GM23338 (cell line): ENCODE measurements at regions not wholly inside any gene's neighbourhood (a gene's known extent, or its start where the extent isn't known, plus 50 kb on each side); places are given as distances from the start of the nearest gene placed in this dataset.

Experiments used
- ATAC-seq: fragments of 200-7000 bp; cut with Tn5 transposase; 3 replicates; pipeline ENCODE4 v1.9.1; 2020
- DNase-seq: peaks from one replicate; pipeline ENCODE4 v3.0.0-alpha.2; 2015; ENCODE audit warnings: low spot score
- H2AFZ ChIP-seq: fragments of 200-600 bp; sonication (generic); 2 replicates; pipeline ENCODE4 v1.8.0; 2016; ENCODE audit warnings: antibody characterized with exemption, mild to moderate bottlenecking, moderate library complexity
- H3F3A ChIP-seq: fragments of 200-600 bp; sonication (generic); replicated peaks from 2 replicates; pipeline ENCODE4 v1.8.0; 2017; ENCODE audit warnings: antibody characterized with exemption, mixed run types, low read depth
- H3K27ac ChIP-seq: fragments of 200-600 bp; sonication (generic); 2 replicates; pipeline ENCODE4 v1.6.1; 2016; ENCODE audit warnings: low read depth
- H3K27me3 ChIP-seq: fragments of 200-600 bp; sonication (generic); 2 replicates; pipeline ENCODE4 v1.8.0; 2016; ENCODE audit warnings: mild to moderate bottlenecking, mixed run types, moderate library complexity; ENCODE audit not compliant: insufficient read depth
- H3K36me3 ChIP-seq: fragments of 200-600 bp; sonication (generic); 2 replicates; pipeline ENCODE4 v1.8.0; 2016; ENCODE audit warnings: mild to moderate bottlenecking; ENCODE audit not compliant: insufficient read depth
- H3K4me1 ChIP-seq: fragments of 200-600 bp; sonication (generic); 2 replicates; pipeline ENCODE4 v1.8.0; 2016; ENCODE audit warnings: mild to moderate bottlenecking, moderate library complexity; ENCODE audit not compliant: insufficient read depth
- H3K4me2 ChIP-seq: fragments of 200-600 bp; sonication (generic); 2 replicates; pipeline ENCODE4 v1.7.1; 2017; ENCODE audit warnings: mixed run types
- H3K4me3 ChIP-seq: fragments of 200-600 bp; sonication (generic); 2 replicates; pipeline ENCODE4 v1.6.1; 2016; ENCODE audit warnings: mixed run types
- H3K79me2 ChIP-seq: fragments of 200-600 bp; sonication (generic); replicated peaks from 2 replicates; pipeline ENCODE4 v1.8.0; 2017; ENCODE audit warnings: mild to moderate bottlenecking; ENCODE audit not compliant: insufficient read depth
- H3K9me2 ChIP-seq: fragments of 200-600 bp; sonication (generic); 2 replicates; pipeline ENCODE4 v1.8.0; 2017; ENCODE audit not compliant: insufficient read depth
- H4K20me1 ChIP-seq: fragments of 200-600 bp; sonication (generic); replicated peaks from 2 replicates; pipeline ENCODE4 v1.8.0; 2017; ENCODE audit warnings: mild to moderate bottlenecking; ENCODE audit not compliant: insufficient read depth
- H3K27ac Mint-ChIP-seq: 2 replicates; pipeline ENCODE4 v1.8.0; 2020; ENCODE audit warnings: inconsistent platforms, mild to moderate bottlenecking, moderate library complexity, mixed read lengths
- H3K27me3 Mint-ChIP-seq: 3 replicates; pipeline ENCODE4 v1.8.0; 2022; ENCODE audit warnings: low read depth, mild to moderate bottlenecking, moderate library complexity, mixed read lengths, inconsistent platforms; ENCODE audit not compliant: insufficient read depth, poor library complexity
- H3K36me3 Mint-ChIP-seq: 3 replicates; pipeline ENCODE4 v1.8.0; 2021; ENCODE audit warnings: low read depth, mild to moderate bottlenecking, inconsistent platforms, moderate library complexity, mixed read lengths
- H3K4me1 Mint-ChIP-seq: 3 replicates; pipeline ENCODE4 v1.8.0; 2020; ENCODE audit warnings: mild to moderate bottlenecking, inconsistent platforms, mixed read lengths
- H3K4me3 Mint-ChIP-seq: 3 replicates; pipeline ENCODE4 v1.8.0; 2021; ENCODE audit warnings: moderate library complexity, mild to moderate bottlenecking, inconsistent platforms, mixed read lengths
- H3K9me3 Mint-ChIP-seq: 3 replicates; pipeline ENCODE4 v1.8.0; 2020; ENCODE audit warnings: moderate library complexity, mild to moderate bottlenecking, inconsistent platforms, mixed read lengths
- CREB1 ChIP-seq: fragments of 250-450 bp; sonication (Bioruptor Pico); IDR thresholded peaks from 2 replicates; pipeline ENCODE4 v1.5.0; 2020; ENCODE audit warnings: low read depth, mild to moderate bottlenecking, moderate library complexity
- EZH2phosphoT487 ChIP-seq: fragments of 200-600 bp; sonication (generic); IDR thresholded peaks from one replicate; pipeline ENCODE4 v1.8.1; 2018; ENCODE audit warnings: antibody characterized with exemption; ENCODE audit not compliant: unreplicated experiment
- NANOG ChIP-seq: IDR thresholded peaks from 2 replicates; pipeline ENCODE4 v1.6.1; 2016; ENCODE audit warnings: antibody characterized with exemption, borderline replicate concordance
- POLR2AphosphoS5 ChIP-seq: IDR thresholded peaks from 2 replicates; pipeline ENCODE4 v1.6.1; 2016; ENCODE audit warnings: antibody characterized with exemption, low read depth
- STAT1 ChIP-seq: IDR thresholded peaks from one replicate; pipeline ENCODE4 v1.6.1; 2016; ENCODE audit warnings: antibody characterized with exemption; ENCODE audit not compliant: unreplicated experiment
- ZNF331 ChIP-seq: fragments of 250-450 bp; sonication (Bioruptor Pico); IDR thresholded peaks from 2 replicates; pipeline ENCODE4 v1.5.0; 2020; ENCODE audit warnings: low read depth, mild to moderate bottlenecking, moderate library complexity
- TF ChIP-seq, protein P1 (sequence below): IDR thresholded peaks from one replicate; pipeline ENCODE4 v1.6.1; 2018; ENCODE audit warnings: antibody characterized with exemption; ENCODE audit not compliant: unreplicated experiment
- TF ChIP-seq, protein P2 (sequence below), 2 experiments: fragments of 200-600 bp in 1 of 2; sonication (generic) in 1 of 2; conservative IDR thresholded peaks; 2 replicates each; pipeline versions ENCODE4 v1.5.1 to v1.6.1; 2016 to 2017; ENCODE audit warnings: antibody characterized with exemption in 2 of 2, low read depth in 2 of 2, mild to moderate bottlenecking in 2 of 2, moderate library complexity in 1 of 2
- TF ChIP-seq, protein P3 (sequence below): fragments of 250-450 bp; sonication (Bioruptor Pico); IDR thresholded peaks from 2 replicates; pipeline ENCODE4 v1.5.0; 2020; ENCODE audit warnings: mild to moderate bottlenecking, moderate library complexity
- TF ChIP-seq, protein P4 (sequence below): IDR thresholded peaks from 2 replicates; pipeline ENCODE4 v1.6.1; 2016; ENCODE audit warnings: antibody characterized with exemption

DNA sequence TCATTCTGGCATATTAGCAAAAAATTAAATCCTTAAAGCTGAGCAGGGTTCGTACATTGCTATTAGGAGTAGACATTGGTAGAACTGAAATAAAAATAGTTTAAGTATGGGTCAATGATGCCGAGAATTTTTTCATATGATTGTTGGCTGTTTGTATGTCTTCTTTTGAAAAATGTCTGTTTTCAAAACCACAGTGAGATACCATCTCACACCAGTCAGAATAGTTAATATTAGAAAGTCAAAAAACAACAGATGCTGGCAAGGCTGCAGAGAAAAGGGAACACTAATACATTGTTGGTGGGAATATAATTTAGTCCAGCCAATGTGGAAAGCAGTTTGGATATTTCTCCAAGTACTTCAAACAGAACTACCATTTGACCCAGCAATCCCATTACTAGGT, 410.8 kb upstream of the TRIB2 start:
- H3K4me1 Mint-ChIP-seq, result peaks cover 12% of the 10 kb centered on the region; the same call in 2 of the 3 replicates
- TF ChIP-seq NANOG (no peak), STAT1 (no peak), POLR2AphosphoS5 (no peak), EZH2phosphoT487 (no peak), CREB1 (no peak), ZNF331 (no peak)
- TF ChIP-seq, protein P1, sequence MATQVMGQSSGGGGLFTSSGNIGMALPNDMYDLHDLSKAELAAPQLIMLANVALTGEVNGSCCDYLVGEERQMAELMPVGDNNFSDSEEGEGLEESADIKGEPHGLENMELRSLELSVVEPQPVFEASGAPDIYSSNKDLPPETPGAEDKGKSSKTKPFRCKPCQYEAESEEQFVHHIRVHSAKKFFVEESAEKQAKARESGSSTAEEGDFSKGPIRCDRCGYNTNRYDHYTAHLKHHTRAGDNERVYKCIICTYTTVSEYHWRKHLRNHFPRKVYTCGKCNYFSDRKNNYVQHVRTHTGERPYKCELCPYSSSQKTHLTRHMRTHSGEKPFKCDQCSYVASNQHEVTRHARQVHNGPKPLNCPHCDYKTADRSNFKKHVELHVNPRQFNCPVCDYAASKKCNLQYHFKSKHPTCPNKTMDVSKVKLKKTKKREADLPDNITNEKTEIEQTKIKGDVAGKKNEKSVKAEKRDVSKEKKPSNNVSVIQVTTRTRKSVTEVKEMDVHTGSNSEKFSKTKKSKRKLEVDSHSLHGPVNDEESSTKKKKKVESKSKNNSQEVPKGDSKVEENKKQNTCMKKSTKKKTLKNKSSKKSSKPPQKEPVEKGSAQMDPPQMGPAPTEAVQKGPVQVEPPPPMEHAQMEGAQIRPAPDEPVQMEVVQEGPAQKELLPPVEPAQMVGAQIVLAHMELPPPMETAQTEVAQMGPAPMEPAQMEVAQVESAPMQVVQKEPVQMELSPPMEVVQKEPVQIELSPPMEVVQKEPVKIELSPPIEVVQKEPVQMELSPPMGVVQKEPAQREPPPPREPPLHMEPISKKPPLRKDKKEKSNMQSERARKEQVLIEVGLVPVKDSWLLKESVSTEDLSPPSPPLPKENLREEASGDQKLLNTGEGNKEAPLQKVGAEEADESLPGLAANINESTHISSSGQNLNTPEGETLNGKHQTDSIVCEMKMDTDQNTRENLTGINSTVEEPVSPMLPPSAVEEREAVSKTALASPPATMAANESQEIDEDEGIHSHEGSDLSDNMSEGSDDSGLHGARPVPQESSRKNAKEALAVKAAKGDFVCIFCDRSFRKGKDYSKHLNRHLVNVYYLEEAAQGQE, result no peak
- TF ChIP-seq, protein P2, sequence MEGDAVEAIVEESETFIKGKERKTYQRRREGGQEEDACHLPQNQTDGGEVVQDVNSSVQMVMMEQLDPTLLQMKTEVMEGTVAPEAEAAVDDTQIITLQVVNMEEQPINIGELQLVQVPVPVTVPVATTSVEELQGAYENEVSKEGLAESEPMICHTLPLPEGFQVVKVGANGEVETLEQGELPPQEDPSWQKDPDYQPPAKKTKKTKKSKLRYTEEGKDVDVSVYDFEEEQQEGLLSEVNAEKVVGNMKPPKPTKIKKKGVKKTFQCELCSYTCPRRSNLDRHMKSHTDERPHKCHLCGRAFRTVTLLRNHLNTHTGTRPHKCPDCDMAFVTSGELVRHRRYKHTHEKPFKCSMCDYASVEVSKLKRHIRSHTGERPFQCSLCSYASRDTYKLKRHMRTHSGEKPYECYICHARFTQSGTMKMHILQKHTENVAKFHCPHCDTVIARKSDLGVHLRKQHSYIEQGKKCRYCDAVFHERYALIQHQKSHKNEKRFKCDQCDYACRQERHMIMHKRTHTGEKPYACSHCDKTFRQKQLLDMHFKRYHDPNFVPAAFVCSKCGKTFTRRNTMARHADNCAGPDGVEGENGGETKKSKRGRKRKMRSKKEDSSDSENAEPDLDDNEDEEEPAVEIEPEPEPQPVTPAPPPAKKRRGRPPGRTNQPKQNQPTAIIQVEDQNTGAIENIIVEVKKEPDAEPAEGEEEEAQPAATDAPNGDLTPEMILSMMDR (conservative IDR thresholded peaks at IDR 0.05; ENCODE audit: low read depth in 2 of 2), result no peak
- TF ChIP-seq, protein P3, sequence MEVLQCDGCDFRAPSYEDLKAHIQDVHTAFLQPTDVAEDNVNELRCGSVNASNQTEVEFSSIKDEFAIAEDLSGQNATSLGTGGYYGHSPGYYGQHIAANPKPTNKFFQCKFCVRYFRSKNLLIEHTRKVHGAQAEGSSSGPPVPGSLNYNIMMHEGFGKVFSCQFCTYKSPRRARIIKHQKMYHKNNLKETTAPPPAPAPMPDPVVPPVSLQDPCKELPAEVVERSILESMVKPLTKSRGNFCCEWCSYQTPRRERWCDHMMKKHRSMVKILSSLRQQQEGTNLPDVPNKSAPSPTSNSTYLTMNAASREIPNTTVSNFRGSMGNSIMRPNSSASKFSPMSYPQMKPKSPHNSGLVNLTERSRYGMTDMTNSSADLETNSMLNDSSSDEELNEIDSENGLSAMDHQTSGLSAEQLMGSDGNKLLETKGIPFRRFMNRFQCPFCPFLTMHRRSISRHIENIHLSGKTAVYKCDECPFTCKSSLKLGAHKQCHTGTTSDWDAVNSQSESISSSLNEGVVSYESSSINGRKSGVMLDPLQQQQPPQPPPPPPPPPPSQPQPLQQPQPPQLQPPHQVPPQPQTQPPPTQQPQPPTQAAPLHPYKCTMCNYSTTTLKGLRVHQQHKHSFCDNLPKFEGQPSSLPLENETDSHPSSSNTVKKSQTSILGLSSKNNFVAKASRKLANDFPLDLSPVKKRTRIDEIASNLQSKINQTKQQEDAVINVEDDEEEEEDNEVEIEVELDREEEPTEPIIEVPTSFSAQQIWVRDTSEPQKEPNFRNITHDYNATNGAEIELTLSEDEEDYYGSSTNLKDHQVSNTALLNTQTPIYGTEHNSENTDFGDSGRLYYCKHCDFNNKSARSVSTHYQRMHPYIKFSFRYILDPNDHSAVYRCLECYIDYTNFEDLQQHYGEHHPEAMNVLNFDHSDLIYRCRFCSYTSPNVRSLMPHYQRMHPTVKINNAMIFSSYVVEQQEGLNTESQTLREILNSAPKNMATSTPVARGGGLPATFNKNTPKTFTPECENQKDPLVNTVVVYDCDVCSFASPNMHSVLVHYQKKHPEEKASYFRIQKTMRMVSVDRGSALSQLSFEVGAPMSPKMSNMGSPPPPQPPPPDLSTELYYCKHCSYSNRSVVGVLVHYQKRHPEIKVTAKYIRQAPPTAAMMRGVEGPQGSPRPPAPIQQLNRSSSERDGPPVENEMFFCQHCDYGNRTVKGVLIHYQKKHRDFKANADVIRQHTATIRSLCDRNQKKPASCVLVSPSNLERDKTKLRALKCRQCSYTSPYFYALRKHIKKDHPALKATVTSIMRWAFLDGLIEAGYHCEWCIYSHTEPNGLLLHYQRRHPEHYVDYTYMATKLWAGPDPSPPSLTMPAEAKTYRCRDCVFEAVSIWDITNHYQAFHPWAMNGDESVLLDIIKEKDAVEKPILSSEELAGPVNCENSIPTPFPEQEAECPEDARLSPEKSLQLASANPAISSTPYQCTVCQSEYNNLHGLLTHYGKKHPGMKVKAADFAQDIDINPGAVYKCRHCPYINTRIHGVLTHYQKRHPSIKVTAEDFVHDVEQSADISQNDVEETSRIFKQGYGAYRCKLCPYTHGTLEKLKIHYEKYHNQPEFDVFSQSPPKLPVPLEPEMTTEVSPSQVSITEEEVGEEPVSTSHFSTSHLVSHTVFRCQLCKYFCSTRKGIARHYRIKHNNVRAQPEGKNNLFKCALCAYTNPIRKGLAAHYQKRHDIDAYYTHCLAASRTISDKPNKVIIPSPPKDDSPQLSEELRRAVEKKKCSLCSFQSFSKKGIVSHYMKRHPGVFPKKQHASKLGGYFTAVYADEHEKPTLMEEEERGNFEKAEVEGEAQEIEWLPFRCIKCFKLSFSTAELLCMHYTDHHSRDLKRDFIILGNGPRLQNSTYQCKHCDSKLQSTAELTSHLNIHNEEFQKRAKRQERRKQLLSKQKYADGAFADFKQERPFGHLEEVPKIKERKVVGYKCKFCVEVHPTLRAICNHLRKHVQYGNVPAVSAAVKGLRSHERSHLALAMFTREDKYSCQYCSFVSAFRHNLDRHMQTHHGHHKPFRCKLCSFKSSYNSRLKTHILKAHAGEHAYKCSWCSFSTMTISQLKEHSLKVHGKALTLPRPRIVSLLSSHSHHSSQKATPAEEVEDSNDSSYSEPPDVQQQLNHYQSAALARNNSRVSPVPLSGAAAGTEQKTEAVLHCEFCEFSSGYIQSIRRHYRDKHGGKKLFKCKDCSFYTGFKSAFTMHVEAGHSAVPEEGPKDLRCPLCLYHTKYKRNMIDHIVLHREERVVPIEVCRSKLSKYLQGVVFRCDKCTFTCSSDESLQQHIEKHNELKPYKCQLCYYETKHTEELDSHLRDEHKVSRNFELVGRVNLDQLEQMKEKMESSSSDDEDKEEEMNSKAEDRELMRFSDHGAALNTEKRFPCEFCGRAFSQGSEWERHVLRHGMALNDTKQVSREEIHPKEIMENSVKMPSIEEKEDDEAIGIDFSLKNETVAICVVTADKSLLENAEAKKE (CRISPR knock-in tag), result no peak
- TF ChIP-seq, protein P4, sequence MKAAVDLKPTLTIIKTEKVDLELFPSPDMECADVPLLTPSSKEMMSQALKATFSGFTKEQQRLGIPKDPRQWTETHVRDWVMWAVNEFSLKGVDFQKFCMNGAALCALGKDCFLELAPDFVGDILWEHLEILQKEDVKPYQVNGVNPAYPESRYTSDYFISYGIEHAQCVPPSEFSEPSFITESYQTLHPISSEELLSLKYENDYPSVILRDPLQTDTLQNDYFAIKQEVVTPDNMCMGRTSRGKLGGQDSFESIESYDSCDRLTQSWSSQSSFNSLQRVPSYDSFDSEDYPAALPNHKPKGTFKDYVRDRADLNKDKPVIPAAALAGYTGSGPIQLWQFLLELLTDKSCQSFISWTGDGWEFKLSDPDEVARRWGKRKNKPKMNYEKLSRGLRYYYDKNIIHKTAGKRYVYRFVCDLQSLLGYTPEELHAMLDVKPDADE, result no peak
- H3K27ac Mint-ChIP-seq, result no peak overlapping the region
- H2AFZ ChIP-seq, result no peak overlapping the region
- DNase-seq (no peak), ATAC-seq (no peak)
- no peak overlapping the region for H3K4me2 ChIP-seq
- H3K4me3 ChIP-seq, result no peak overlapping the region
- no peaks in the 10 kb centered on the region for H3K79me2 ChIP-seq
- H3K9me2 ChIP-seq, result peaks cover 12% of the 10 kb centered on the region
- no peaks in the 10 kb centered on the region for H3K27me3 ChIP-seq
- no peaks in the 10 kb centered on the region for H4K20me1 ChIP-seq
- no peaks in the 10 kb centered on the region for H3K36me3 ChIP-seq
- no peaks in the 10 kb centered on the region for H3K9me3 Mint-ChIP-seq
- H3K27ac ChIP-seq, result no peak overlapping the region
- no peaks in the 10 kb centered on the region; the same call in 2 of the 3 replicates for H3K36me3 Mint-ChIP-seq
- H3K4me3 Mint-ChIP-seq, result no peak overlapping the region
- no peaks in the 10 kb centered on the region for H3F3A ChIP-seq
- H3K4me1 ChIP-seq, result peaks cover 9% of the 10 kb centered on the region
- H3K27me3 Mint-ChIP-seq, result peaks cover 2% of the 10 kb centered on the region
